ENCODE measurements at regions not wholly inside any gene's neighbourhood (a gene's known extent, or its start where the extent isn't known, plus 50 kb on each side); places are given as distances from the start of the nearest gene placed in this dataset.

DNA sequence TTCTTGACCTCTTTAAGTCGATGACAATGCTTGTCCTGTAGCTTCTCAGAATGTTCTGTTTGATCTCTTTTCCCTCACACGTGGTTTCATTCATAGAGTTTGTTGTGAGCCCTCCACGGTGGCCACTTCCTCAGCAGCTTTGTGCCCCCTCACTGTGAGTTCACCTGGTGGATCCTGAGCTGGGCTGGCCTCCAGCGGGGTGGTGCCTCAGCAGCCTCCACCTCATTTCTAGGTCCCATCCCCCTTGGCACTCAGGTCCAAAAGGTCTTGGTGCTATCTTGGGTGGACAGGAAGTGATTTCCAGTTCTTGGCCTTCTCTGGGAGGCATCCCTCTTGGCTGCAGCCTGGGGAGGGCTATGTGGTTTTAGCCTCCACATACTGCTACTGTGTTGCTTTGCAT lies 203.2 kb upstream of the WSCD1 start:
- Histone ChIP-seq H3K9me3 (no peaks in the 10 kb centered on the region), H3K27me3 (no peaks in the 10 kb centered on the region), H3K36me3 (no peaks in the 10 kb centered on the region), H3K27ac (no peak overlapping the region), H3K4me1 (no peaks in the 10 kb centered on the region), H3K4me3 (no peak overlapping the region)
- TF ChIP-seq, protein P1, sequence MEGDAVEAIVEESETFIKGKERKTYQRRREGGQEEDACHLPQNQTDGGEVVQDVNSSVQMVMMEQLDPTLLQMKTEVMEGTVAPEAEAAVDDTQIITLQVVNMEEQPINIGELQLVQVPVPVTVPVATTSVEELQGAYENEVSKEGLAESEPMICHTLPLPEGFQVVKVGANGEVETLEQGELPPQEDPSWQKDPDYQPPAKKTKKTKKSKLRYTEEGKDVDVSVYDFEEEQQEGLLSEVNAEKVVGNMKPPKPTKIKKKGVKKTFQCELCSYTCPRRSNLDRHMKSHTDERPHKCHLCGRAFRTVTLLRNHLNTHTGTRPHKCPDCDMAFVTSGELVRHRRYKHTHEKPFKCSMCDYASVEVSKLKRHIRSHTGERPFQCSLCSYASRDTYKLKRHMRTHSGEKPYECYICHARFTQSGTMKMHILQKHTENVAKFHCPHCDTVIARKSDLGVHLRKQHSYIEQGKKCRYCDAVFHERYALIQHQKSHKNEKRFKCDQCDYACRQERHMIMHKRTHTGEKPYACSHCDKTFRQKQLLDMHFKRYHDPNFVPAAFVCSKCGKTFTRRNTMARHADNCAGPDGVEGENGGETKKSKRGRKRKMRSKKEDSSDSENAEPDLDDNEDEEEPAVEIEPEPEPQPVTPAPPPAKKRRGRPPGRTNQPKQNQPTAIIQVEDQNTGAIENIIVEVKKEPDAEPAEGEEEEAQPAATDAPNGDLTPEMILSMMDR (IDR thresholded peaks at IDR 0.05), result no peak
- TF ChIP-seq EP300 (IDR thresholded peaks at IDR 0.05) (no peak), POLR2A (IDR thresholded peaks at IDR 0.05) (no peak)
- no peak for DNase-seq (ENCODE audit: low spot score in 2 of 2)
- WGBS, 2 donors, result 50% methylated on average over 4 of the region's 4 CpGs

DNA sequence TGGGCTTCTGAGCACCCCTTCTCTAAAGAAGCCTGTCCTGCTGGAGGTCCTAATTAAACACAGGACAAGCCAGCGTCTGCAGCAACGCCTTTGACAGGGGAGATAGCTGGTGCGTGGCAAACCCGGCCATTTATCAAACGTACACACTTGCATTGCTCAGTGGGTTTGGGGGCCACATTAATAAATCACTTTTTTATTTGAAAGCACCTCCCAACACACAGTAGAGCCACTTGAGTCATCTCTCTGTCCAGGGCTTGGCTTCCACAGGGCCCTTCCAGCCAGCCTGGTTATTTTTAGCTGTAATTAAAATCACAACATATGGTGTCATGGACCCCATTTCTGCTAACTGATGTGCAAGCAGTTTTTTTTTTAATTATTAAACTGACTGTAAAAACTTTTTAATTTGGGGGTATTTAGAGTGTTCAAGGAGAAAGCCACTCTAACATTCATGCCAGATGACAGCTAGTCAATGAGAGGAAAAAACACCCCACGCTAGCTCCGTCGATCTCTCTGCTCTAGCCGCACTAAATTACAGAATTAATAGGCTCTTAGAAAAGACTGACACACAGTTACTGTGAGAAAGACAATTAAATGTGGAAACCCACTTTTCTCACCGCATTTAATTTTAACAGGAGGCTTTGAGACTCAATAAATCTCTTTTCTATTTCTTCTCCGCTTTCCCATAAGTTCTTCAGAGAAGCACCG lies 201.0 kb upstream of the WSCD1 start:
- Histone ChIP-seq H3K36me3 (no peaks in the 10 kb centered on the region), H3K27me3 (no peaks in the 10 kb centered on the region), H3K4me1 (no peaks in the 10 kb centered on the region), H3K27ac (no peak overlapping the region), H3K9me3 (no peaks in the 10 kb centered on the region), H3K4me3 (no peak overlapping the region)
- WGBS, 2 donors, result 75 to 79% methylated on average over 12 of the region's 12 CpGs
- DNase-seq (ENCODE audit: low spot score in 2 of 2), result no peak
- TF ChIP-seq, protein P1 (IDR thresholded peaks at IDR 0.05), result no peak
- no peak for TF ChIP-seq EP300 (IDR thresholded peaks at IDR 0.05)
- no peak for TF ChIP-seq POLR2A (IDR thresholded peaks at IDR 0.05)

DNA sequence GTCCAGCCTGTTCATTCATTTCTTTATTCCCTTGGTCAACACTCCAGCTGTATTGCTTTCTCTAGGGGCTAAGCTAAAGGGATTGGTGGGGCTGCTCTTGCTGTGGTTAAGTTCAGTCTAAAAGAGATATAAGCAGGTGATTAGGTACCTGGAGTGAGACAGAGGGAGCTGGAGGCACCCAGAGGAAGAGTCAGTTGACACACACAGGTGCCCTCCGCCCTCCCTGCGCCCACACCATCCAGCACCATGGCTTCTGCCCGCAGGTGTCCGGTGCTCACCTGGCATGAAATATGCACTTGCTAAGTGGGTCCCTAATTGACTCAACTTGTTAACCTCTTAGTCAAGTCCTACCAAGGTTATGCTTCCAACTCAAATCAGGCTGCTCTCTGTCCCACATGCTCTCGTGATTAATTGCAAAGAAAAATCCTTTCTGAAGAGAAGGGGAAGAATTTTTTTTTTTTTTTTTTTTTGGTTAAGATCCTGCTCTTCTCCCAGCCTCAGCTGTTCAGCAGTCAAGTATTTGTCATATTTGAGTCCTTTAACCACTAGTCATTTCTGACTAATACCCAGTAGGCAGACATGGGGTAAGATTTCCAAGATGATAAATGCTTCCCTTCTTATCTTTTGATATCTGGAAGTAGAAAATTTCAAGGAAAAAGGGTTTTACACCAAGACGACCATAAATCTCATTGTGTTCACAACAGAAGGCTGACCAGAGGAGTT lies 199.8 kb upstream of the WSCD1 start:
- Histone ChIP-seq H3K27ac (no peak overlapping the region), H3K27me3 (no peaks in the 10 kb centered on the region), H3K9me3 (no peaks in the 10 kb centered on the region), H3K36me3 (no peaks in the 10 kb centered on the region), H3K4me1 (no peaks in the 10 kb centered on the region), H3K4me3 (no peak overlapping the region)
- no peak for DNase-seq (ENCODE audit: low spot score in 2 of 2)
- 87 to 93% methylated on average over 6 of the region's 6 CpGs for WGBS, 2 donors
- TF ChIP-seq, protein P1 (IDR thresholded peaks at IDR 0.05), result no peak

DNA sequence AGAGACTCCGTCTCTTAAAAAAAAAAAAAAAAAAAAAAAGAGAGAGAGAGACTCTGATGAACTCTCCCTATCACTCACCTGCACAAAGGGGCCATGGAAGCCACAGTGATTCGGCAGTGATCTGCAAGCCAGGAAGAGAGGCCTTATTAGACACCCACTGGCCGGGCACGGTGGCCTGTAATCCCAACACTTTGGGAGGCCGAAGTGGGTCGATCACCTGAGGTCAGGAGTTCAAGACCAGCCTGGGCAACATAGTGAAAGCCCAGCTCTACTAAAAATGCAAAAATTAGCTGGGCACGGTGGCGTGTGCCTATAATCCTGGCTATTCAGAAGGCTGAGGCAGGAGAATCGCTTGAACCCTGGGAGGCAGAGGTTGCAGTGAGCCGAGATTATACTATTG lies 198.5 kb upstream of the WSCD1 start:
- no peak for DNase-seq (ENCODE audit: low spot score in 2 of 2)
- H3K27ac ChIP-seq, result no peak overlapping the region
- H3K4me1 ChIP-seq, result no peaks in the 10 kb centered on the region
- WGBS, 2 donors, result 88 to 96% methylated on average over 10 of the region's 10 CpGs
- no peak overlapping the region for H3K4me3 ChIP-seq
- TF ChIP-seq, protein P1 (IDR thresholded peaks at IDR 0.05), result no peak
- TF ChIP-seq EP300 (IDR thresholded peaks at IDR 0.05) (no peak), POLR2A (IDR thresholded peaks at IDR 0.05) (no peak)
- no peaks in the 10 kb centered on the region for H3K9me3 ChIP-seq
- H3K27me3 ChIP-seq, result no peaks in the 10 kb centered on the region
- H3K36me3 ChIP-seq, result no peaks in the 10 kb centered on the region

DNA sequence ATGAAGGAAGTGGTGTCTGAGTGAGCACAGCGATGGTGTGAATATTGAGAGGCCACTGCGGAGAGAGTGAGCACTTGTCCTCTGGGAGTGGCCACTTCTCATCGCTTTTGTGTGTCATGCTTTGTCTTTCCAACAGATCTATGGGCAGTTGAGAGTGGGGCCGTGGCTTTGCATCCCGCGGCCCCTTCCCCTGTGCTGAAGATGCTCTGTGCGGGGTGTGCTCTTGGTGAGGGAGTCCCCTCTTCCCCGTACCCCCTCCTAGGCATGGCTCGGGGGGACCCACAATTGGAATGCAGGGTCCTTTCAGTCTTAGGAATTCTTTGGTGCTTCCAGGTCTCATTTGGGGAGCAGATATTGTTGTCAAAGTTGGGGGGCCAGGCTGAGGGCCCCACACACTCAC lies 197.3 kb upstream of the WSCD1 start:
- Histone ChIP-seq H3K9me3 (no peaks in the 10 kb centered on the region), H3K36me3 (no peaks in the 10 kb centered on the region), H3K4me3 (no peak overlapping the region), H3K4me1 (no peaks in the 10 kb centered on the region), H3K27ac (no peak overlapping the region), H3K27me3 (no peaks in the 10 kb centered on the region)
- TF ChIP-seq POLR2A (IDR thresholded peaks at IDR 0.05) (no peak), EP300 (IDR thresholded peaks at IDR 0.05) (no peak)
- DNase-seq (ENCODE audit: low spot score in 2 of 2), result no peak
- 84 to 85% methylated on average over 9 of the region's 9 CpGs for WGBS, 2 donors

Data from tibial nerve (tissue), 4 donors.